ENCODE measurements at regions not wholly inside any gene's neighbourhood (a gene's known extent, or its start where the extent isn't known, plus 50 kb on each side); places are given as distances from the start of the nearest gene placed in this dataset.
"Not testable (repeated sequence)": the region's sequence is repeated elsewhere in the genome, so short reads cannot be mapped to it uniquely, and the experiment has no call there.

DNA sequence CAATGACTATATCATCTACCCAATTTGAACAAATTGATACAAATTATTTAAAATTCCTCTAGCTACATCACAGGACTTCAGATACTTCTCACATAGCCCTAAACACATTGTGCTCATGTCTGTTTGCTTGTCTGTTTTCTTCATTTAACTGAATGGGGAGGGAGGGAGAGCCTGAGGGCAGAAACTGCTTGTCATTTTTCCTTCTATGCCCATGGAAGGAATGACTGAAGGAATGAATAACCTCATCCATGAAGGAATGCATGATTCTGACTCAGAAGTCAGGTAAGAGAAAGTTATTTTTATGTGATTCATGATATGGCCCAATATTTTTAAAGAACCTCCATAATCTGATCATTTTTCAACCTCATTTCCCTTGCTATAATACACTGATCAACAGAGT, 418.0 kb upstream of the PITX2 start:
- H3K4me3 Mint-ChIP-seq = no peak overlapping the region
- H3K36me3 Mint-ChIP-seq (ENCODE audit: low read depth) = no peaks in the 10 kb centered on the region
- H3K27ac Mint-ChIP-seq = no peak overlapping the region
- no peaks in the 10 kb centered on the region for H3K4me1 Mint-ChIP-seq (ENCODE audit: low read depth)
- no peaks in the 10 kb centered on the region for H3K27me3 Mint-ChIP-seq (ENCODE audit: low read depth)
- DNase-seq (ENCODE audit: low spot score) = no peak
- peaks cover 4% of the 10 kb centered on the region for H3K9me3 Mint-ChIP-seq

GRCh38 chr4:111043286-111043685, 420.4 kb upstream of the PITX2 start:
- Mint-ChIP-seq H3K27me3 (ENCODE audit: low read depth) (no peaks in the 10 kb centered on the region), H3K4me1 (ENCODE audit: low read depth) (no peaks in the 10 kb centered on the region), H3K9me3 (peaks cover 13% of the 10 kb centered on the region), H3K4me3 (no peak overlapping the region), H3K36me3 (ENCODE audit: low read depth) (no peaks in the 10 kb centered on the region), H3K27ac (no peak overlapping the region)
- DNase-seq (ENCODE audit: low spot score) = no peak

GRCh38 chr4:111045992-111046391, 423.1 kb upstream of the PITX2 start:
- Mint-ChIP-seq H3K4me3 (no peak overlapping the region), H3K27me3 (ENCODE audit: low read depth) (no peaks in the 10 kb centered on the region), H3K9me3 (peaks cover 31% of the 10 kb centered on the region), H3K4me1 (ENCODE audit: low read depth) (no peaks in the 10 kb centered on the region), H3K36me3 (ENCODE audit: low read depth) (no peaks in the 10 kb centered on the region), H3K27ac (no peak overlapping the region)
- DNase-seq (ENCODE audit: low spot score) = no peak

DNA sequence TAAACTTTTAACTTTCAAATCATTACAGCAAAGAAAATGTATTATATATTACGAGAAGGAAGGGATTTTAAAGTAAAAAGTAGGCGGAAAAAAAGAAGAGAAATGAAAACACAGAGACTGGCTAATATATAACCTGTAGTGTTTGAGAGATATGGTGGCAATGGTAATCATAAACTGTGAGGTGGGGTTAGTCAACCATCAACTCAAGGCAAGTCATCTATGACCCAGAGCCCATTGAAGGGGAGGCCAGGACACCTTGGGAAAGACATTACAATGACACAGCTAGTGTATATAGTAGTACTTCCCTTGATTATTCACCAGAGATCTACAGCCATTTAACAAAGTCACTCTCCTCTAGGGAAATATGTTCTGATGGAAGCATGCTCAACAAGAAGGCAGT, 423.9 kb upstream of the PITX2 start:
- peaks cover 31% of the 10 kb centered on the region for H3K9me3 Mint-ChIP-seq
- no peaks in the 10 kb centered on the region for H3K27me3 Mint-ChIP-seq (ENCODE audit: low read depth)
- no peaks in the 10 kb centered on the region for H3K4me1 Mint-ChIP-seq (ENCODE audit: low read depth)
- no peak overlapping the region for H3K27ac Mint-ChIP-seq
- DNase-seq (ENCODE audit: low spot score) = no peak
- H3K36me3 Mint-ChIP-seq (ENCODE audit: low read depth) = no peaks in the 10 kb centered on the region
- no peak overlapping the region for H3K4me3 Mint-ChIP-seq

DNA sequence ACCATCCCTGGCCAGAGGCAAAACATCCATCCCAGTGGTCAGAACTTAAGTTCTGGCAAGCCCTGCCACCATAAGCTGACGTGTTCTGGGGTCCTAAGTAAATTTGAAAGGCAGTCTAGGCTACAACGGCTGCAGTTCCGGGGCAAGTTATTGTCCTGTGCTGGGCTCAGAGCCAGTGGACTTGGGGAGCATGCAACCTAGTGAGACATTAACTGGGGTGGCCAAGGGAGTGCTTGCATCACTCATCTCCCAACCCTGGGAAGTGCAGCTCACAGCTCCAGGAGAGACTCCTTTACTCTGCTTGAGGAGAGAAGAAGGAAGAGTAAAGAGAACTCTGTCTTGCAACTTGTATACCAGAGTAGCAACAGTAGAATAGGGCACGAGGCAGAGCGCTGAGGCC, 425.4 kb upstream of the PITX2 start:
- Mint-ChIP-seq H3K27ac (no peak overlapping the region), H3K27me3 (ENCODE audit: low read depth) (no peaks in the 10 kb centered on the region), H3K4me3 (no peak overlapping the region), H3K4me1 (ENCODE audit: low read depth) (no peaks in the 10 kb centered on the region), H3K36me3 (ENCODE audit: low read depth) (no peaks in the 10 kb centered on the region), H3K9me3 (peaks cover 35% of the 10 kb centered on the region)
- DNase-seq (ENCODE audit: low spot score) = no peak

GRCh38 chr4:111064342-111064993, 441.6 kb upstream of the PITX2 start:
- H3K27me3 Mint-ChIP-seq (ENCODE audit: low read depth) = no peaks in the 10 kb centered on the region
- DNase-seq (ENCODE audit: low spot score) = no peak
- H3K4me1 Mint-ChIP-seq (ENCODE audit: low read depth) = no peaks in the 10 kb centered on the region
- no peaks in the 10 kb centered on the region for H3K36me3 Mint-ChIP-seq (ENCODE audit: low read depth)
- no peak overlapping the region for H3K27ac Mint-ChIP-seq
- H3K4me3 Mint-ChIP-seq = no peak overlapping the region
- no peaks in the 10 kb centered on the region for H3K9me3 Mint-ChIP-seq

DNA sequence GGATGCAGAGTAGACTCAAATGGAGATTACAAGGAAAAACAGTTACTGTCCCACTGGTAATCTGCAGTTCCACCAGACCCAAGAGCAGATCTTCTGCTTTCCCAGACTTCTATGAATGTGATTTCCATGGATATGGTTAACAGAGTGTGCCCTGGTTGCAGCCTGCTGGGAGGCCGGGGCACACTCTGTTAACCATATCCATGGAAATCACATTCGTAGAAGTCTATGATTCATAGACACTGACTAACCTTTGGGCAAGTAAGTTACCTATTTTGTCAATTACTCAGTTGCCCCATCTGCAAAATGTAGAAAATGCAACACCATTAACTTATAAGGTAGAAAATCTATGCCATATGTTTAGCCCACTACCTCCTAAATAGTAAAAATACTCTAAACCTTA, 443.1 kb upstream of the PITX2 start:
- H3K27ac Mint-ChIP-seq = no peak overlapping the region
- H3K4me1 Mint-ChIP-seq (ENCODE audit: low read depth) = no peaks in the 10 kb centered on the region
- no peak overlapping the region for H3K4me3 Mint-ChIP-seq
- no peaks in the 10 kb centered on the region for H3K9me3 Mint-ChIP-seq
- no peaks in the 10 kb centered on the region for H3K27me3 Mint-ChIP-seq (ENCODE audit: low read depth)
- no peak for DNase-seq (ENCODE audit: low spot score)
- no peaks in the 10 kb centered on the region for H3K36me3 Mint-ChIP-seq (ENCODE audit: low read depth)

DNA sequence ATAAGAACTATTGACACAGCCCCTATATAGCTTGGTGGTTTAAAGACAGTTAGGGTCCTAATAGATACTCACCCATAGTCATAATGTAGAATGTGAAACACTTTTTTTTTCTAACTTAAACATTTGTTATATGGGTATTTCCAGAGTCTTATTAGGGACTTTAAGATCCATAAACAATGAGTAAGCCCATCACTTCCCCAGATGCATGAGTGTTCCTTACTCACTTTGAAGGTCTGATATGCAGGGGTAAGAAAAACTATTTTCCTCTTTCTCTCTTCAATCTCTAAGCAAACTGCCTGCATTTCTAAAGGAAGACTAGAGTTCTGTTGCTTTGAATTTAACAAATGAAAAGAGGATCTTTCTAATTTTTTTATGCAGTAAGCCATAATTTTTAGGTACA, 443.6 kb upstream of the PITX2 start:
- Mint-ChIP-seq H3K27ac (no peak overlapping the region), H3K36me3 (ENCODE audit: low read depth) (no peaks in the 10 kb centered on the region), H3K9me3 (no peaks in the 10 kb centered on the region), H3K27me3 (ENCODE audit: low read depth) (no peaks in the 10 kb centered on the region), H3K4me1 (ENCODE audit: low read depth) (no peaks in the 10 kb centered on the region), H3K4me3 (no peak overlapping the region)
- no peak for DNase-seq (ENCODE audit: low spot score)

DNA sequence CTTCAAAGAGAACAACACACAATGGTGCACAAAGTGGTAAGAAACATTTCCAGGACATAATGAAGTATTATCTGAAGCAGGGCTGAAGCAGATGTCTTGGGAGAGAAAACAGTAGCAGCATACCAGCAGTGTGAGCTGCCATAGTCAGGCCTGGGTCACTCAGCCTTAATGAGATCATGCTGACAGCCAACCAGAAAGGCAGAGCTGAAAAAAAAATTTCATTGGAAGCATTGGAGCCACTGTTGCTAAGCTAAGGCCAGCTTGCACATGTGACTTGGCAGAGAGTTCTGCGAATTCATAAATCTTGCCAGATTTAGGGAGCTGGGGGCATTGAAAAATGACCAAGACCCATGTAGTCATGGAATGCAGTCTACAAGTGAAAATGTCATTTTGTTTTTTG, 444.0 kb upstream of the PITX2 start:
- Mint-ChIP-seq H3K27ac (no peak overlapping the region), H3K4me1 (ENCODE audit: low read depth) (no peaks in the 10 kb centered on the region), H3K4me3 (no peak overlapping the region), H3K9me3 (no peaks in the 10 kb centered on the region), H3K27me3 (ENCODE audit: low read depth) (no peaks in the 10 kb centered on the region), H3K36me3 (ENCODE audit: low read depth) (no peaks in the 10 kb centered on the region)
- DNase-seq (ENCODE audit: low spot score) = no peak

DNA sequence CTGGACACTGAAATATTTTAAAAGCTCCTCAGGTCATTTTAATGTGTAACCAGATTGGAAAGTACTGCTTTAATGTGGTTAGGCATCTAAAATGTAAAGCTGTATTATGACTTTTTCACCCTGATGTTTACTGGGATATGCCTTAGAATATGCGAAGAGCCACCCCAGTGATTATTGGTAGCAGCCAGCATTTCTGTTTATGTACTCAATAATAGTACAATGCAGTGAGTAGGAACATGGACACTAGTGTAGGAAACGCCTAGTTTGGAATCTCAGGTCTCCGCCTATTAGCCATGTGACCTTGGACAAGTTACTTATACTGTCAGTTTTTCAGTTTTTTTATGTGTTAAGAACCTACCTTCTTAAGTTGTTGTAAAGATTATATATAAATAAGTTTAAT, 446.0 kb upstream of the PITX2 start:
- no peaks in the 10 kb centered on the region for H3K4me1 Mint-ChIP-seq (ENCODE audit: low read depth)
- peaks cover 4% of the 10 kb centered on the region for H3K9me3 Mint-ChIP-seq
- no peaks in the 10 kb centered on the region for H3K27me3 Mint-ChIP-seq (ENCODE audit: low read depth)
- H3K36me3 Mint-ChIP-seq (ENCODE audit: low read depth) = no peaks in the 10 kb centered on the region
- H3K4me3 Mint-ChIP-seq = no peak overlapping the region
- H3K27ac Mint-ChIP-seq = no peak overlapping the region
- DNase-seq (ENCODE audit: low spot score) = no peak

DNA sequence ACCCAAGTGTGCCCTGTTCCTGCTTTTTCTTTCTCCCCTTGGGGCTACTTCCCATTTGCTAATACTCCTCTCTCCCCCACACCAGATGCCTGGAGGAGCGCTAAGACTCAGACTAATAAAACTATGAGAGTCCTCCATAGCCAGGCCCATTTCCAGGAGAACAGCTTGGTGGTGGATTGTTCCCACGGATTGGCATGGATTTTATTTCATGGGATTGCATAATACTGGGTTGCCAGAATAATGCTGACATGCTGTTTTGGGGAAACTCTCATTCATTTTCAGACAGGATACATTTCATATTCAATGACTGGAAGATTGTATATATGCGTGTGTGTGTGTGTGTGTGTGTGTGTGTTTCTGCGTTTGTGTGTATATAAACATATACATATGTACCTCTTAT, 447.5 kb upstream of the PITX2 start:
- no peak for DNase-seq (ENCODE audit: low spot score)
- no peaks in the 10 kb centered on the region for H3K4me1 Mint-ChIP-seq (ENCODE audit: low read depth)
- H3K4me3 Mint-ChIP-seq = no peak overlapping the region
- H3K9me3 Mint-ChIP-seq = peaks cover 11% of the 10 kb centered on the region
- no peaks in the 10 kb centered on the region for H3K36me3 Mint-ChIP-seq (ENCODE audit: low read depth)
- H3K27me3 Mint-ChIP-seq (ENCODE audit: low read depth) = no peaks in the 10 kb centered on the region
- no peak overlapping the region for H3K27ac Mint-ChIP-seq

- no peaks in the 10 kb centered on the region for H3K4me1 Mint-ChIP-seq (ENCODE audit: low read depth)
- no peak overlapping the region for H3K4me3 Mint-ChIP-seq
- no peak for DNase-seq (ENCODE audit: low spot score)
- H3K27me3 Mint-ChIP-seq (ENCODE audit: low read depth) = no peaks in the 10 kb centered on the region
- no peak overlapping the region for H3K27ac Mint-ChIP-seq
- H3K9me3 Mint-ChIP-seq = peaks cover 19% of the 10 kb centered on the region
- H3K36me3 Mint-ChIP-seq (ENCODE audit: low read depth) = no peaks in the 10 kb centered on the region
These were observed 451.7 kb upstream of the PITX2 start for GRCh38 chr4:111074523-111075114.

DNA sequence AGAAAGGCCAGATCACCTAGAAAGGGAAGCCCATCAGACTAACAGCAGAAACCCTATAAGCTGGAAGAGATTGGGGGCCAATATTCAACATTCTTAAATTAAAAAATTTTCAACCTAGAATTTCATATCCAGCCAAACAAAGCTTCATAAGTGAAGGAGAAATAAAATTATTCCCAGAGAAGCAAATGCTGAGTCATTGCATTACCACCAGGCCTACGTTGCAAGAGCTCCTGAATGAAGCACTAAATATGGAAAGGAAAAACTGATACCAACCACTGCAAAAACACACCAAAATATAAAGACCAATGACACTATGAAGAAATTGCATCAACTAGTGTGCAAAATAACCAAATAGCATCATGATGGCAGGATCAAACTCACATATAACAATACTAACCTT, 453.4 kb upstream of the PITX2 start:
- H3K27ac Mint-ChIP-seq; H3K36me3 Mint-ChIP-seq (ENCODE audit: low read depth); H3K4me3 Mint-ChIP-seq; H3K4me1 Mint-ChIP-seq (ENCODE audit: low read depth); H3K27me3 Mint-ChIP-seq (ENCODE audit: low read depth); DNase-seq (ENCODE audit: low spot score): not testable (repeated sequence)
- peaks cover 19% of the 10 kb centered on the region for H3K9me3 Mint-ChIP-seq

GRCh38 chr4:111108153-111108552, 485.3 kb upstream of the PITX2 start:
- no peaks in the 10 kb centered on the region for H3K4me1 Mint-ChIP-seq (ENCODE audit: low read depth)
- H3K9me3 Mint-ChIP-seq = no peaks in the 10 kb centered on the region
- H3K27ac Mint-ChIP-seq = no peak overlapping the region
- H3K4me3 Mint-ChIP-seq = no peak overlapping the region
- no peak for DNase-seq (ENCODE audit: low spot score)
- H3K27me3 Mint-ChIP-seq (ENCODE audit: low read depth) = no peaks in the 10 kb centered on the region
- no peaks in the 10 kb centered on the region for H3K36me3 Mint-ChIP-seq (ENCODE audit: low read depth)

DNA sequence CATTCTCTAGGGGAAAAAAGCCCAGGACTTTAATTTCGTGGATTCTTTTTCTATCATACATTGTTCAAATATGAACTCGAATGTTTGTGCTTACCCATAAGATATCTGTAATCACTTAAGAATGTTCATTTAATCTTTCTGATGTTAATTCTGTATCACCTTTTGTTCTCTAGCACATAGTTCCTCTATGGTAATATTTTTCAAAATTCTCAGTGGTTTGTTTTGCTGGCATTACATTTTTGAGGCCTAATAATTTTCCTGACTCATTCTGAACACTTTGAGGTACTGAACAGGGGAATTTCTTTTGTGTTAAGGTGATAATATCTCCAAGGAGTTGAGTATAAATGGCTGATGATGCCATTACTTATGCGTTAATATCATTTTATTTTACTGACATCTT, 490.7 kb upstream of the PITX2 start:
- Mint-ChIP-seq H3K27ac (no peak overlapping the region), H3K4me1 (ENCODE audit: low read depth) (no peaks in the 10 kb centered on the region), H3K9me3 (no peaks in the 10 kb centered on the region), H3K4me3 (no peak overlapping the region), H3K36me3 (ENCODE audit: low read depth) (no peaks in the 10 kb centered on the region), H3K27me3 (ENCODE audit: low read depth) (no peaks in the 10 kb centered on the region)
- no peak for DNase-seq (ENCODE audit: low spot score)

Data from T-helper 2 cell treated with Interferon-gamma antibody and Interleukin-4, amounts not matched to agents 5 μg/mL and 100 μg/mL, for 36 hours (primary cell).